ENCODE measurements at regions not wholly inside any gene's neighbourhood (a gene's known extent, or its start where the extent isn't known, plus 50 kb on each side); places are given as distances from the start of the nearest gene placed in this dataset.

DNA sequence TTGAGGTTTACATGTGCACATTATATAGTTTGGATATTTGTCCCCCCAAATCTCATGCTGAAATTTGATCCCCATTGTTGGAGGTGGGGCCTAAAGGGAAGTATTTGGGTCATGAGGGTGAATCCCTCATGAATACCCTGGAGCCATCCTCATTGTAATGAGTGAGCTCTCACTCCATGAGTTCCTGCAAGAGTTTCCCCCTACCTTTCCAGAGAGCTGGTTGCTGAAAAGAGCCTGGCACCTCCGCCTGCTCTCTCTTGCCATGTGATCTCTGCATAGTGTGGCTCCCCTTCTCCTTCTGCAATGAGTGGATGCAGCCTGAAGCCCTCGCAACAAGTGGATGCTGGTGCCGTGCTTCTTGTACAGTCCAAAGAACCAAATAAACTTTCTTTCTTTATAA, 234.3 kb upstream of the DIO2 start:
- TF ChIP-seq, protein P1, sequence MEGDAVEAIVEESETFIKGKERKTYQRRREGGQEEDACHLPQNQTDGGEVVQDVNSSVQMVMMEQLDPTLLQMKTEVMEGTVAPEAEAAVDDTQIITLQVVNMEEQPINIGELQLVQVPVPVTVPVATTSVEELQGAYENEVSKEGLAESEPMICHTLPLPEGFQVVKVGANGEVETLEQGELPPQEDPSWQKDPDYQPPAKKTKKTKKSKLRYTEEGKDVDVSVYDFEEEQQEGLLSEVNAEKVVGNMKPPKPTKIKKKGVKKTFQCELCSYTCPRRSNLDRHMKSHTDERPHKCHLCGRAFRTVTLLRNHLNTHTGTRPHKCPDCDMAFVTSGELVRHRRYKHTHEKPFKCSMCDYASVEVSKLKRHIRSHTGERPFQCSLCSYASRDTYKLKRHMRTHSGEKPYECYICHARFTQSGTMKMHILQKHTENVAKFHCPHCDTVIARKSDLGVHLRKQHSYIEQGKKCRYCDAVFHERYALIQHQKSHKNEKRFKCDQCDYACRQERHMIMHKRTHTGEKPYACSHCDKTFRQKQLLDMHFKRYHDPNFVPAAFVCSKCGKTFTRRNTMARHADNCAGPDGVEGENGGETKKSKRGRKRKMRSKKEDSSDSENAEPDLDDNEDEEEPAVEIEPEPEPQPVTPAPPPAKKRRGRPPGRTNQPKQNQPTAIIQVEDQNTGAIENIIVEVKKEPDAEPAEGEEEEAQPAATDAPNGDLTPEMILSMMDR (IDR thresholded peaks at IDR 0.05; ENCODE audit: extremely low read depth in 1 of 2, insufficient read depth in 1 of 2, low read depth in 1 of 2, low read length in 2 of 2), result no peak
- TF ChIP-seq FOS (IDR thresholded peaks at IDR 0.05; ENCODE audit: borderline replicate concordance, insufficient read depth, low read length) (no peak), EZH2 (IDR thresholded peaks at IDR 0.05; ENCODE audit: borderline replicate concordance, low read depth, low read length, severe bottlenecking) (no peak), JUN (IDR thresholded peaks at IDR 0.05; ENCODE audit: borderline replicate concordance, insufficient read depth, insufficient read length, low read depth) (no peak), POLR2AphosphoS5 (IDR thresholded peaks at IDR 0.05; ENCODE audit: insufficient read depth, low read depth, low read length) (no peak), MYC (IDR thresholded peaks at IDR 0.05; ENCODE audit: low read depth, low read length) (no peak)

All from endothelial cell of umbilical vein (primary cell).